NK-92 treated with Interleukin-12 subunit alpha and Interleukin-12 subunit beta, amount 100 ng/mL, for 24 hours (cell line): ENCODE measurements at regions not wholly inside any gene's neighbourhood (a gene's known extent, or its start where the extent isn't known, plus 50 kb on each side); places are given as distances from the start of the nearest gene placed in this dataset.

ENCODE experiments used
- DNase-seq: peaks from one replicate; lab custom pipeline; 2025; lab: John Stamatoyannopoulos, UW

- no peak for DNase-seq
Observed at GRCh38 chr3:14273901-14274611, 95.4 kb downstream of the LSM3 start.

- no peak for DNase-seq
Observed at GRCh38 chr3:14274612-14274936, 96.0 kb downstream of the LSM3 start.

GRCh38 chr3:14274999-14275961, 96.7 kb downstream of the LSM3 start:
- no peak for DNase-seq

GRCh38 chr3:14275962-14276909, 97.6 kb downstream of the LSM3 start:
- no peak for DNase-seq

GRCh38 chr3:14277557-14277956, 98.9 kb downstream of the LSM3 start:
- DNase-seq, result no peak

- no peak for DNase-seq
Observed at GRCh38 chr3:14278265-14278798, 99.7 kb downstream of the LSM3 start.

- no peak for DNase-seq
Observed at GRCh38 chr3:14278799-14279625, 100.4 kb downstream of the LSM3 start.

- DNase-seq, result no peak
Observed at GRCh38 chr3:14279626-14280061, 101.0 kb downstream of the LSM3 start.

- no peak for DNase-seq
Observed at GRCh38 chr3:14280326-14280725, 101.7 kb downstream of the LSM3 start.

GRCh38 chr3:14281053-14281452, 102.4 kb downstream of the LSM3 start:
- no peak for DNase-seq

- no peak for DNase-seq
Observed at GRCh38 chr3:14282001-14282705, 103.5 kb downstream of the LSM3 start.

- DNase-seq, result no peak
Observed at GRCh38 chr3:14282706-14283075, 104.1 kb downstream of the LSM3 start.

- no peak for DNase-seq
Observed at GRCh38 chr3:14283092-14283812, 104.6 kb downstream of the LSM3 start.

- DNase-seq, result no peak
Observed at GRCh38 chr3:14283813-14284438, 105.3 kb downstream of the LSM3 start.

- no peak for DNase-seq
Observed at GRCh38 chr3:14284694-14285547, 106.3 kb downstream of the LSM3 start.

- DNase-seq, result no peak
Observed at GRCh38 chr3:14285548-14285925, 106.9 kb downstream of the LSM3 start.

- no peak for DNase-seq
Observed at GRCh38 chr3:14286887-14287500, 108.4 kb downstream of the LSM3 start.
